CD4-positive, alpha-beta T cell treated with Interleukin-17A for 1 hour (primary cell): ENCODE measurements at regions not wholly inside any gene's neighbourhood (a gene's known extent, or its start where the extent isn't known, plus 50 kb on each side); places are given as distances from the start of the nearest gene placed in this dataset.

Experiments
- DNase-seq: peaks from one replicate; pipeline ENCODE4 v3.0.0-alpha.2; 2020

- no peak for DNase-seq
Observed at GRCh38 chr9:126225611-126226609, 100.7 kb upstream of the MVB12B start.

GRCh38 chr9:126226991-126227936 is 99.4 kb upstream of the MVB12B start:
- no peak for DNase-seq

- DNase-seq, result no peak
Observed at GRCh38 chr9:126228111-126228780, 98.4 kb upstream of the MVB12B start.

GRCh38 chr9:126228781-126229444 is 97.7 kb upstream of the MVB12B start:
- peak; percentile 55 for DNase-seq

- no peak for DNase-seq
Observed at GRCh38 chr9:126229501-126229900, 97.1 kb upstream of the MVB12B start.

- DNase-seq, result no peak
Observed at GRCh38 chr9:126230692-126231091, 95.9 kb upstream of the MVB12B start.

- DNase-seq, result no peak
Observed at GRCh38 chr9:126232461-126232860, 94.2 kb upstream of the MVB12B start.

- no peak for DNase-seq
Observed at GRCh38 chr9:126233175-126233574, 93.5 kb upstream of the MVB12B start.

GRCh38 chr9:126233913-126234525 is 92.6 kb upstream of the MVB12B start:
- no peak for DNase-seq

- DNase-seq, result no peak
Observed at GRCh38 chr9:126234681-126235335, 91.8 kb upstream of the MVB12B start.

GRCh38 chr9:126235336-126236243 is 91.0 kb upstream of the MVB12B start:
- no peak for DNase-seq

GRCh38 chr9:126236273-126236672 is 90.4 kb upstream of the MVB12B start:
- no peak for DNase-seq

GRCh38 chr9:126238415-126238814 is 88.2 kb upstream of the MVB12B start:
- DNase-seq, result no peak

GRCh38 chr9:126239515-126239914 is 87.1 kb upstream of the MVB12B start:
- no peak for DNase-seq

GRCh38 chr9:126240835-126241234 is 85.8 kb upstream of the MVB12B start:
- DNase-seq, result no peak

GRCh38 chr9:126248680-126249079 is 77.9 kb upstream of the MVB12B start:
- DNase-seq, result no peak

GRCh38 chr9:126261584-126262356 is 64.9 kb upstream of the MVB12B start:
- no peak for DNase-seq

- DNase-seq, result no peak
Observed at GRCh38 chr9:126262738-126263137, 63.9 kb upstream of the MVB12B start.

- DNase-seq, result no peak
Observed at GRCh38 chr9:126270556-126270955, 56.1 kb upstream of the MVB12B start.
